Muscle of leg (tissue), 3 donors: ENCODE measurements at regions not wholly inside any gene's neighbourhood (a gene's known extent, or its start where the extent isn't known, plus 50 kb on each side); places are given as distances from the start of the nearest gene placed in this dataset.

Experiments used
- DNase-seq: peaks from one replicate; pipeline ENCODE4 v3.0.0; 2013
- H3K27ac ChIP-seq: one replicate; pipeline ENCODE4 v1.5.1; 2013; ENCODE audit warnings: mild to moderate bottlenecking, low read length, control low read depth
- H3K27me3 ChIP-seq: one replicate; pipeline ENCODE4 v1.6.1; 2013; ENCODE audit warnings: low read length; ENCODE audit not compliant: control insufficient read depth, insufficient read depth
- H3K36me3 ChIP-seq: one replicate; pipeline ENCODE4 v1.6.1; 2013; ENCODE audit warnings: low read length; ENCODE audit not compliant: control insufficient read depth, insufficient read depth
- H3K4me1 ChIP-seq: one replicate; pipeline ENCODE4 v1.6.1; 2013; ENCODE audit warnings: low read length; ENCODE audit not compliant: control insufficient read depth, insufficient read depth
- H3K4me3 ChIP-seq: one replicate; pipeline ENCODE4 v1.5.1; 2013; ENCODE audit warnings: low read length, control low read depth
- H3K9me3 ChIP-seq: replicated peaks from 2 replicates; pipeline ENCODE4 v1.6.1; 2013; ENCODE audit warnings: low read depth, low read length; ENCODE audit not compliant: control insufficient read depth
- WGBS: methylation state at CpG from one replicate; pipeline ENCODE4 v1.1.5; 2013; ENCODE audit warnings: missing lambda C conversion rate; ENCODE audit not compliant: insufficient coverage; 5-methylcytosine and 5-hydroxymethylcytosine counted together

GRCh38 chr13:82358284-82358683 is 1524.0 kb downstream of the SLITRK1 start:
- Histone ChIP-seq H3K4me1 (no peaks in the 10 kb centered on the region), H3K27ac (no peak overlapping the region), H3K9me3 (no peaks in the 10 kb centered on the region), H3K27me3 (no peaks in the 10 kb centered on the region), H3K36me3 (no peaks in the 10 kb centered on the region), H3K4me3 (no peak overlapping the region)
- no CpG with 5 or more reads among the region's 1 CpG for WGBS
- no peak for DNase-seq

- Histone ChIP-seq H3K4me3 (no peak overlapping the region), H3K27me3 (no peaks in the 10 kb centered on the region), H3K36me3 (no peaks in the 10 kb centered on the region), H3K9me3 (no peaks in the 10 kb centered on the region), H3K4me1 (no peaks in the 10 kb centered on the region), H3K27ac (no peak overlapping the region)
- DNase-seq: peak; percentile 22
- no CpG with 5 or more reads among the region's 5 CpGs for WGBS
Measured at GRCh38 chr13:82356667-82357410, 1525.4 kb downstream of the SLITRK1 start.

DNA sequence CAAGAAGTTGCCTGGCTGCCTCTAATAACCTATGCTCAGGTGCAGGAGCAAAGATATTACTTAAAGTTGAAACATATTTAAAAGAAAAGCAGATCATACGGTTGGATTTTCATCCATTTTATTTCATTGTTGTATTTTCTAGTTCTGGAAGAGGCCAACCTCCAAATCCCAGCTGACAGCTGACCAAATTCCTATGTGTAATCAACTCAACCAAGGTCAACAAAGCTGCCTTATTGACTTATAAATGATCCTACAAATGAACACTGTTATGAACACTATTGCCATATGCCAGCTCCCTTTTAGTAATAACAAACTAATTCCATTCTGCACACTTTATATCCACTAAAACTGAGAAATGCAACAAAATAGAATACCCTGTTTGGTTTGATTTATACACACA is 1537.4 kb downstream of the SLITRK1 start:
- Histone ChIP-seq H3K4me3 (no peak overlapping the region), H3K27ac (no peak overlapping the region), H3K9me3 (no peaks in the 10 kb centered on the region), H3K4me1 (no peaks in the 10 kb centered on the region), H3K36me3 (no peaks in the 10 kb centered on the region), H3K27me3 (no peaks in the 10 kb centered on the region)
- WGBS: no CpG with 5 or more reads among the region's 1 CpG
- no peak for DNase-seq

DNA sequence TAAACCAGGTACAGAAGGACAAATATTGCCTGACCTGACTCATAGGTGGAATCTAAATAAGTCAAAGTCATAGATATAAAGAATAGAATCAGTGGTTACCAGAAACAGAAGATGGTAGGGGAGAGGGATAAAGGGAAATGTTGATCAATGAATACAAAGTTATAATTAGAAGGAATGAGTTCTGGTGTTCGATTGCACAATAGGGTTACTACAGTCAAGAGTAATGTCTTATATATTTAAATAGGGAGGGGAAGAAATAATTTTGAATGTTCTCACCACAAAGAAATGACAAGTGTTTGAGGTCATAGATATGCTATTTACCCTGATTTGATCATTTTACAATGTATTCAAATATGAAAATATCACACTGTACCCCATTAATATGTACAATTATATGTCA is 1541.2 kb downstream of the SLITRK1 start:
- Histone ChIP-seq H3K27ac (no peak overlapping the region), H3K4me3 (no peak overlapping the region), H3K36me3 (no peaks in the 10 kb centered on the region), H3K27me3 (no peaks in the 10 kb centered on the region), H3K9me3 (no peaks in the 10 kb centered on the region), H3K4me1 (no peaks in the 10 kb centered on the region)
- WGBS: no CpG with 5 or more reads among the region's 1 CpG
- DNase-seq: no peak

GRCh38 chr13:82330499-82330898 is 1551.8 kb downstream of the SLITRK1 start:
- no peak overlapping the region for H3K4me3 ChIP-seq
- no peaks in the 10 kb centered on the region for H3K27me3 ChIP-seq
- no peak for DNase-seq
- H3K4me1 ChIP-seq: no peaks in the 10 kb centered on the region
- H3K9me3 ChIP-seq: no peaks in the 10 kb centered on the region
- no peaks in the 10 kb centered on the region for H3K36me3 ChIP-seq
- H3K27ac ChIP-seq: no peak overlapping the region
- 100% methylated on average over 1 of the region's 5 CpGs for whole genome bisulfite sequencing

GRCh38 chr13:82323101-82323500 is 1559.2 kb downstream of the SLITRK1 start:
- 87% methylated on average over 3 of the region's 5 CpGs for WGBS
- no peaks in the 10 kb centered on the region for H3K4me1 ChIP-seq
- no peak overlapping the region for H3K27ac ChIP-seq
- no peaks in the 10 kb centered on the region for H3K27me3 ChIP-seq
- H3K4me3 ChIP-seq: no peak overlapping the region
- no peaks in the 10 kb centered on the region for H3K36me3 ChIP-seq
- no peaks in the 10 kb centered on the region for H3K9me3 ChIP-seq
- DNase-seq: no peak

DNA sequence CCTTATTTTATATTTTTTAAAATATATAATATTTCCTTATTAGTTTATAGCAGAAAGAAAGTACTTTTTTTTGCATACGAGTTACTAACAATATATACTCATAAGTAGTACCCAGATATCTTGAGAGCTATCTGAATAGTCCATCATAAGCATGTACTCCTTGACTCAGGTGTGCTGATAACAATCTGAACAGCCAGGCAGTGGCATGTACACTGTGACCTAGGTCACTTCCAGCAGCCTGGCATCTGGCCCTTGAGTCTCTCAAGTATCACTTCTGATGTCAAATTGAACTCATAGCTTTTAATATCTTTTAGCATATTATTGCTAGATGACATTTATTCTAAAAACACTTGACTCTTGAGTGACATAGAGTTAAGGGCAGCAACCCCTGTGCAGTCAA is 1576.7 kb downstream of the SLITRK1 start:
- WGBS: no CpG with 5 or more reads among the region's 1 CpG
- DNase-seq: no peak
- no peak overlapping the region for H3K27ac ChIP-seq
- no peak overlapping the region for H3K4me3 ChIP-seq
- no peaks in the 10 kb centered on the region for H3K9me3 ChIP-seq
- H3K4me1 ChIP-seq: no peaks in the 10 kb centered on the region
- no peaks in the 10 kb centered on the region for H3K36me3 ChIP-seq
- H3K27me3 ChIP-seq: no peaks in the 10 kb centered on the region

DNA sequence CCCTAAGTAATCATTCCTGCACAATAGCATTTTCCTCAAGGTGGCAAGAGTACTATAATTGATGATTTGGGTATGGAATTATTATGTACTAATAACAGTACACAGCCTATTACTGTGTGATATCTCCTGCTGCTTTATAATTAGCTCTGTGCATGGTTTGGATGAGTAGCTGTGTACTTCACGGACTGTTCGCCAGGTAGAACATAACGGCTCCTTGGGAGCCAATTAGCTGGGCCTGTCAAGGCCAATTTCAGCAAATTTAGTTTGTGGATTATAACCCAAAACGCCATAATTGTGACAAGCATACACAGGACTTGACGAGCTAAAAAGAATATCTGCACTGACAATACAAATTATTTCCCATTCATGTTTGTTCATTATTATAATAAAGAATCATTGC is 1584.2 kb downstream of the SLITRK1 start:
- Histone ChIP-seq H3K36me3 (no peaks in the 10 kb centered on the region), H3K4me3 (no peak overlapping the region)
- 88% methylated on average over 3 of the region's 5 CpGs for WGBS

DNA sequence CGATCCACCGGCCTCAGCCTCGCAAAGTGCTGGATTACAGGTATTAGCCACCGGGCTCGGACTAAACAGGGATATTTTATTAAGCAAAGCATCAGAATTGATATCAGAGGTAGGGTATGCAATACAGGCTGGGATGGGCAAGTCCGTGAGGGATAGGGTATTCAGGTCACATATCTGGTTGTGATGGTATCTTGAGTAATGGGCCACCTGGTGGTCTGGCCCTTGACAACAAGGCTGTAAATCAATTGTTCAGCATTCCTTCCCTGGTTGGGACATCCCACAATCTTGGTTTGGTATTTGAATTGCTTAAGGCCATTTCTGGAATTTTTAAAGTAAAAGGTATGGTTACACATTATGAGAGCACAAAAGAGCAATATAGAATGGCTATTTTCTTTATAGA is 1588.0 kb downstream of the SLITRK1 start:
- Histone ChIP-seq H3K27ac (no peak overlapping the region), H3K9me3 (no peaks in the 10 kb centered on the region), H3K36me3 (no peaks in the 10 kb centered on the region), H3K4me3 (no peak overlapping the region), H3K4me1 (no peaks in the 10 kb centered on the region), H3K27me3 (no peaks in the 10 kb centered on the region)
- DNase-seq: no peak
- WGBS: 87% methylated on average over 6 of the region's 6 CpGs

More for the DNA sequence above, 1584.2 kb downstream of the SLITRK1 start:
- no peak overlapping the region for H3K27ac ChIP-seq
- no peak for DNase-seq
- H3K4me1 ChIP-seq: no peaks in the 10 kb centered on the region
- H3K9me3 ChIP-seq: no peaks in the 10 kb centered on the region
- no peaks in the 10 kb centered on the region for H3K27me3 ChIP-seq

- WGBS: no CpG with 5 or more reads among the region's 2 CpGs
- H3K27ac ChIP-seq: no peak overlapping the region
- no peak overlapping the region for H3K4me3 ChIP-seq
- no peak for DNase-seq
- H3K9me3 ChIP-seq: no peaks in the 10 kb centered on the region
- H3K4me1 ChIP-seq: no peaks in the 10 kb centered on the region
- H3K27me3 ChIP-seq: no peaks in the 10 kb centered on the region
- H3K36me3 ChIP-seq: no peaks in the 10 kb centered on the region
Measured at GRCh38 chr13:82292334-82292733, 1589.9 kb downstream of the SLITRK1 start.

DNA sequence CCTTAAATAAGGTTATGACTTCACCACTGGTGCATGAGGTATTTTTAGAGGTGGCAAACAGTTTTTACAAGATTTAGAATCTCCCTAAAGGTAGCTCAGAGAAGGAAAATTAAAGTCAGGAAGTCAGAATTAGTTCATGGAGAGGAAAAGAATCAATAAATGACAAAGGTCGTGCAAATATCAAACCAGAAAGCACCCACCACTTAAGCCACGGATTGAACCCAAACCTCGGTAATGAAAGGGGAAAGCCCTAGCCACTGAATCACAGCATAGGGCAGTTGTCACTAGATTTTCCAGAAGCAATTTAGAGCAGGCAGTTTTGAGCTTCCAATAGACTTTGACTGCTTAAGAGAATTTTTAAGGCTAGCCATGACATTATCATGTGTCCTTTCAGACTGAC is 1590.4 kb downstream of the SLITRK1 start:
- H3K27me3 ChIP-seq: no peaks in the 10 kb centered on the region
- H3K4me1 ChIP-seq: no peaks in the 10 kb centered on the region
- H3K4me3 ChIP-seq: no peak overlapping the region
- H3K27ac ChIP-seq: no peak overlapping the region
- H3K9me3 ChIP-seq: no peaks in the 10 kb centered on the region
- no peak for DNase-seq
- H3K36me3 ChIP-seq: no peaks in the 10 kb centered on the region
- 80% methylated on average over 1 of the region's 3 CpGs for WGBS
